Heart right ventricle (tissue), 16 donors: ENCODE measurements at regions not wholly inside any gene's neighbourhood (a gene's known extent, or its start where the extent isn't known, plus 50 kb on each side); places are given as distances from the start of the nearest gene placed in this dataset.

Source experiments
- ATAC-seq, 8 donors: fragments of 200-7000 bp; cut with Tn5 transposase; one replicate each; pipeline ENCODE4 v1.9.1; 2020; ENCODE audit warnings: mild to moderate bottlenecking in 8 of 8, moderate library complexity in 8 of 8, moderate number of reproducible peaks in 1 of 8
- DNase-seq, 2 donors: peaks; one replicate each; pipeline ENCODE4 v3.0.0-alpha.2; 2020
- H3K27ac ChIP-seq, 10 donors: fragments of 200-600 bp; sonication (generic) in 2 of 10; one replicate each; pipeline versions ENCODE4 v1.5.0 to v1.8.0; 2020 to 2022; ENCODE audit warnings: mild to moderate bottlenecking in 3 of 10
- H3K27me3 ChIP-seq, 7 donors: fragments of 200-600 bp; one replicate each; pipeline ENCODE4 v1.8.0; 2021 to 2022; ENCODE audit warnings: mild to moderate bottlenecking in 2 of 7
- H3K36me3 ChIP-seq, 9 donors: fragments of 200-600 bp; sonication (generic) in 1 of 9; one replicate each; pipeline versions ENCODE4 v1.5.0 to v1.8.0; 2020 to 2022; ENCODE audit warnings: mild to moderate bottlenecking in 2 of 9
- H3K4me1 ChIP-seq, 9 donors: fragments of 200-600 bp; sonication (generic) in 1 of 9; one replicate each; pipeline versions ENCODE4 v1.5.0 to v1.8.0; 2020 to 2022; ENCODE audit warnings: mild to moderate bottlenecking in 4 of 9
- H3K4me3 ChIP-seq, 10 donors: fragments of 200-600 bp; sonication (generic) in 2 of 10; one replicate each; pipeline versions ENCODE4 v1.5.0 to v1.8.0; 2020 to 2022; ENCODE audit warnings: mild to moderate bottlenecking in 7 of 10, moderate library complexity in 2 of 10
- H3K9me3 ChIP-seq, 11 donors: fragments of 200-600 bp in 10 of 11; sonication (generic) in 2 of 11; one replicate each; pipeline versions ENCODE4 v1.5.0 to v1.8.0; 2013 to 2022; ENCODE audit warnings: mild to moderate bottlenecking in 2 of 11, control low read depth in 1 of 11, moderate library complexity in 1 of 11
- CTCF ChIP-seq, 9 donors: fragments of 200-600 bp; sonication (generic) in 2 of 9; IDR thresholded peaks; one replicate each; pipeline versions ENCODE4 v1.5.0 to v1.8.0; 2021 to 2022; ENCODE audit warnings: antibody characterized with exemption in 9 of 9, mild to moderate bottlenecking in 5 of 9, moderate library complexity in 1 of 9
- WGBS, 2 donors: extraction: QIAGEN DNeasy Blood & Tissue Kit; methylation state at CpG; one replicate each; pipeline ENCODE4 v1.1.7; 2013; ENCODE audit warnings: inconsistent platforms in 1 of 2; 5-methylcytosine and 5-hydroxymethylcytosine counted together
- intact Hi-C, 10 donors: fragments of 100-400 bp; cut with DNase I; formaldehyde crosslinking; loops; one replicate each; pipeline versions ENCODE4 v1.11.1 to v1.14.2; 2022
- donor health status: Arrhythmogenic right ventricular cardiomyopathy.
- donor health status: ischemic (EF 13 %, LVEDD 7.1; RV severe dilation, severe dysfunction).
- donor health status: healthy with polysubstance abuse.
- donor health status: DM: no; HTN: yes; CAD: no.
- donor health status: DM: no; HTN: no; CAD: no.
- donor health status: ischemic (EF 25% LVEDD 6.9; RV normal size, moderate dysfunction).
- donor health status: ischemic (EF 25% LVEDD 5.7; RV mildly dilated, moderate dysfunction).
- donor health status: healthy.
- donor health status: DM: yes; HTN: yes; CAD: no.
- donor health status: Ischemic cardiomyopathy.
- donor health status: ischemic (EF 35%, LVEDD 5.7; RV mildly dilated, moderate dysfunction).
- donor health status: nonischemic (EF 11% LVEDD 7.7; RV severe dilation, severe dysfunction).
- donor health status: DM: yes; HTN: yes; CAD: no.
- donor health status: PGD.
- donor health status: ischemic (EF 29% LVEDD 5.4; RV normal size, mild dysfunction).
- donor health status: nonischemic (EF 23%, LVEDD 6.1; RV moderate dilation, normal function).

GRCh38 chr5:114050087-114050486 lies 311.8 kb upstream of the KCNN2 start:
- no peak for DNase-seq
- 80 to 85% methylated on average over 2 of the region's 2 CpGs for WGBS, 2 donors
- H3K4me1 ChIP-seq = peaks cover 1 to 9% (median 8%) of the 10 kb centered on the region in 9 donors
- no peak for TF ChIP-seq CTCF (IDR thresholded peaks at IDR 0.05)
- no peaks in the 10 kb centered on the region for H3K36me3 ChIP-seq
- H3K27ac ChIP-seq = no peak overlapping the region
- no peak overlapping the region for H3K4me3 ChIP-seq
- intact Hi-C loops = no loop called here
- peaks cover 0 to 12% (median 0%) of the 10 kb centered on the region in 7 donors for H3K27me3 ChIP-seq
- H3K9me3 ChIP-seq = no peaks in the 10 kb centered on the region
- ATAC-seq = no peak

- 92 to 93% methylated on average over 4 of the region's 4 CpGs for WGBS, 2 donors
- TF ChIP-seq CTCF (IDR thresholded peaks at IDR 0.05) = no peak
- no peak overlapping the region for H3K4me3 ChIP-seq
- no peaks in the 10 kb centered on the region for H3K9me3 ChIP-seq
- DNase-seq (no peak), ATAC-seq (no peak)
- peaks cover 7 to 27% (median 16%) of the 10 kb centered on the region in 9 donors for H3K4me1 ChIP-seq
- no peak overlapping the region for H3K27ac ChIP-seq
- intact Hi-C loops = no loop called here
- peaks cover 0 to 41% (median 4%) of the 10 kb centered on the region in 7 donors for H3K27me3 ChIP-seq
- H3K36me3 ChIP-seq = no peaks in the 10 kb centered on the region
Measured at GRCh38 chr5:114053372-114053771, 308.5 kb upstream of the KCNN2 start.

GRCh38 chr5:114054594-114054993 lies 307.3 kb upstream of the KCNN2 start:
- DNase-seq (no peak), ATAC-seq (no peak)
- no peaks in the 10 kb centered on the region for H3K9me3 ChIP-seq
- 40 to 51% methylated on average over 3 of the region's 3 CpGs for WGBS, 2 donors
- no peaks in the 10 kb centered on the region for H3K36me3 ChIP-seq
- H3K4me1 ChIP-seq = peaks cover 7 to 27% (median 16%) of the 10 kb centered on the region in 9 donors
- intact Hi-C loops = no loop called here
- H3K4me3 ChIP-seq = peak overlapping the region in 8 of 10 donors; percentile 42 to 68 (median 62)
- TF ChIP-seq CTCF (IDR thresholded peaks at IDR 0.05) = no peak
- no peak overlapping the region for H3K27ac ChIP-seq
- H3K27me3 ChIP-seq = peaks cover 0 to 41% (median 4%) of the 10 kb centered on the region in 7 donors

- TF ChIP-seq CTCF (IDR thresholded peaks at IDR 0.05) = peak in 4 of 9 donors; percentile 11 to 47 (median 28)
- H3K27ac ChIP-seq = peak overlapping the region in 9 of 10 donors; percentile 7 to 77 (median 54)
Measured at GRCh38 chr5:114055318-114056184, 306.3 kb upstream of the KCNN2 start.

More at GRCh38 chr5:114055318-114056184, 306.3 kb upstream of the KCNN2 start:
- DNase-seq = peak; percentile 61 to 62
- Histone ChIP-seq H3K4me1 (peaks cover 7 to 27% (median 16%) of the 10 kb centered on the region in 9 donors), H3K36me3 (no peaks in the 10 kb centered on the region), H3K4me3 (peak overlapping the region; percentile 37 to 68 (median 60)), H3K9me3 (no peaks in the 10 kb centered on the region), H3K27me3 (peaks cover 0 to 41% (median 4%) of the 10 kb centered on the region in 7 donors)
- ATAC-seq = peak; percentile 94 to 98 (median 97)
- 0% methylated on average over 60 of the region's 60 CpGs for WGBS, 2 donors
- intact Hi-C loops = no loop called here
